ENCODE measurements at regions not wholly inside any gene's neighbourhood (a gene's known extent, or its start where the extent isn't known, plus 50 kb on each side); places are given as distances from the start of the nearest gene placed in this dataset.

- TF ChIP-seq CTCF (IDR thresholded peaks at IDR 0.05; ENCODE audit: low read depth, low read length) = no peak
- no peaks in the 10 kb centered on the region for H3K4me1 ChIP-seq
- H3K36me3 ChIP-seq = no peaks in the 10 kb centered on the region
- no peak overlapping the region for H3K4me3 ChIP-seq (ENCODE audit: low read depth, low read length)
- H3K27me3 ChIP-seq = no peaks in the 10 kb centered on the region
- no peak for DNase-seq
- H3K9me3 ChIP-seq = peaks cover 3% of the 10 kb centered on the region
Measured at GRCh38 chr10:14448197-14448990, 117.7 kb upstream of the FRMD4A start.

GRCh38 chr10:14447094-14447839 is 116.5 kb upstream of the FRMD4A start:
- Histone ChIP-seq H3K9me3 (peaks cover 3% of the 10 kb centered on the region), H3K36me3 (no peaks in the 10 kb centered on the region), H3K4me1 (no peaks in the 10 kb centered on the region), H3K27me3 (no peaks in the 10 kb centered on the region; the same call in 1 of the 2 replicates), H3K4me3 (ENCODE audit: low read depth, low read length) (no peak overlapping the region)
- no peak for DNase-seq
- TF ChIP-seq CTCF (IDR thresholded peaks at IDR 0.05; ENCODE audit: low read depth, low read length) = no peak

- Histone ChIP-seq H3K9me3 (no peaks in the 10 kb centered on the region), H3K4me3 (ENCODE audit: low read depth, low read length) (no peak overlapping the region), H3K27me3 (peaks cover 3% of the 10 kb centered on the region), H3K36me3 (no peaks in the 10 kb centered on the region), H3K4me1 (no peaks in the 10 kb centered on the region)
- no peak for TF ChIP-seq CTCF (IDR thresholded peaks at IDR 0.05; ENCODE audit: low read depth, low read length)
- DNase-seq = no peak
Measured at GRCh38 chr10:14439451-14440259, 108.9 kb upstream of the FRMD4A start.

- DNase-seq = no peak
- no peak for TF ChIP-seq CTCF (IDR thresholded peaks at IDR 0.05; ENCODE audit: low read depth, low read length)
- Histone ChIP-seq H3K4me3 (ENCODE audit: low read depth, low read length) (no peak overlapping the region), H3K9me3 (no peaks in the 10 kb centered on the region), H3K27me3 (peaks cover 3% of the 10 kb centered on the region), H3K4me1 (no peaks in the 10 kb centered on the region), H3K36me3 (no peaks in the 10 kb centered on the region)
Measured at GRCh38 chr10:14438576-14438975, 107.9 kb upstream of the FRMD4A start.

- Histone ChIP-seq H3K27me3 (peaks cover 3% of the 10 kb centered on the region), H3K4me1 (no peaks in the 10 kb centered on the region), H3K4me3 (ENCODE audit: low read depth, low read length) (no peak overlapping the region), H3K36me3 (no peaks in the 10 kb centered on the region), H3K9me3 (no peaks in the 10 kb centered on the region)
- no peak for TF ChIP-seq CTCF (IDR thresholded peaks at IDR 0.05; ENCODE audit: low read depth, low read length)
- DNase-seq = no peak
Measured at GRCh38 chr10:14438057-14438456, 107.3 kb upstream of the FRMD4A start.
